ENCODE measurements at regions not wholly inside any gene's neighbourhood (a gene's known extent, or its start where the extent isn't known, plus 50 kb on each side); places are given as distances from the start of the nearest gene placed in this dataset.

DNA sequence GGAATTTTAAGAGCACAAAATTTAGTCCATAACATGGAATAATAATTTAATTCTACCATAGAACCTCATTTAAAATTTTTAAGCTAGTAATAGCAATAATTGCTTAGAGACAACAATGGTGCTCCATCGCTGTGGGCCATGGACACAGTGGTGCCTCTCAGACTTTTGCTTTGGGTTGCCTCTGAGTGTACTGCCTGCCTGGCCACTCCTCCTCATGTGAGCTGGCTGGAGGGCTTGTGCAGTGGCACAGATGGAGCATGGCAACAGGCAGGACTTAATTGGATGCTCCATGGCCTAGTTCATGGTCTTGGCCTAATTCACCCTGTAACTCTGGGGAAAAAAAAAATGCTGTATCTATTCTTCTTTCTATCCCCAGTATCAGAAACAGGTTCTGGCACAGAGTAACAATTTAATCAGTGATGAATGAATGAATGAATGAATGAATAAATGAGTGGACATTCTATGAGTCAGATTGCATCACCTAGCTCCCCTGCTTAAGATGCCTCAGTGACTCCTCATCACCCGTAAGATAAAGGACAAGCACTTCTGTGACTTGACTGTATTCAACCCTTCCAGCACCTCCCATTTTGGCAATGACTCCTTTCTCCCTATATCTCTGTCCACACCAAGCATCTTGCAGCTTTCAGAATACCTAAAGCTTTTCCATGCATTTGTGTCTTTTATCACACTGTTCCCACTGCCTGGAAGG lies 211.8 kb upstream of the SLC14A2 start:
- no peak for TF ChIP-seq GATA2 (IDR thresholded peaks at IDR 0.05; ENCODE audit: low read depth, low read length)
- TF ChIP-seq GATA3 (IDR thresholded peaks at IDR 0.05; ENCODE audit: low read depth, low read length): no peak
